B cell (primary cell): ENCODE measurements at regions not wholly inside any gene's neighbourhood (a gene's known extent, or its start where the extent isn't known, plus 50 kb on each side); places are given as distances from the start of the nearest gene placed in this dataset.

Experiments used
- ATAC-seq: fragments of 200-7000 bp; cut with Tn5 transposase; one replicate; pipeline ENCODE4 v1.10.0; 2021; ENCODE audit warnings: low read depth, mild to moderate bottlenecking, moderate number of reproducible peaks, moderate library complexity
- CTCF ChIA-PET: fragments of 350-600 bp; sonication (Branson Sonifier 250); formaldehyde crosslinking; loops from one replicate; lab custom pipeline; 2021; ENCODE audit warnings: antibody characterized with exemption, inconsistent platforms; lab: Charles Lee
- POLR2A ChIA-PET: fragments of 350-600 bp; sonication (Branson Sonifier 250); formaldehyde crosslinking; loops from one replicate; lab custom pipeline; 2021; ENCODE audit warnings: antibody characterized with exemption; lab: Charles Lee
- DNase-seq: peaks from one replicate; pipeline ENCODE4 v3.0.0; 2013
- H2AFZ ChIP-seq: 2 replicates; pipeline ENCODE4 v1.6.1; 2012; ENCODE audit warnings: mild to moderate bottlenecking, low read depth, low read length; ENCODE audit not compliant: insufficient read depth, poor library complexity, severe bottlenecking
- H3K27ac ChIP-seq, 2 donors: 1 replicate in 1 of 2; 2 replicates in 1 of 2; pipeline ENCODE4 v1.5.1; 2012 to 2013; ENCODE audit warnings: low read length in 2 of 2, mild to moderate bottlenecking in 2 of 2, moderate library complexity in 1 of 2
- H3K27me3 ChIP-seq, 4 experiments: fragments of 200-600 bp in 1 of 4; sonication (generic) in 1 of 4; replicated peaks in 1 of 4; 1 replicate in 2 of 4; 2 replicates in 2 of 4; pipeline versions ENCODE4 v1.6.1 to v1.7.0; 2013 to 2016; ENCODE audit warnings: low read length in 3 of 4, mild to moderate bottlenecking in 2 of 4, mixed read lengths in 1 of 4, moderate library complexity in 1 of 4; ENCODE audit not compliant: insufficient read depth in 4 of 4, control insufficient read depth in 3 of 4; ENCODE audit errors: control extremely low read depth in 1 of 4
- H3K36me3 ChIP-seq, 2 experiments: replicated peaks in 1 of 2; 1 replicate in 1 of 2; 2 replicates in 1 of 2; pipeline versions ENCODE4 v1.6.1 to v1.7.1; 2013; ENCODE audit warnings: low read length in 1 of 2; ENCODE audit not compliant: insufficient read depth in 2 of 2, control insufficient read depth in 1 of 2; ENCODE audit errors: control extremely low read depth in 1 of 2, extremely low read depth in 1 of 2
- H3K4me1 ChIP-seq, 2 donors: fragments of 200-600 bp in 1 of 2; sonication (generic) in 1 of 2; 1 replicate in 1 of 2; 2 replicates in 1 of 2; pipeline versions ENCODE4 v1.5.1 to v1.6.1; 2013 to 2017; ENCODE audit warnings: low read length in 2 of 2; ENCODE audit not compliant: control insufficient read depth in 2 of 2, insufficient read depth in 2 of 2
- H3K4me2 ChIP-seq: replicated peaks from 2 replicates; pipeline ENCODE3; 2012; ENCODE audit warnings: mild to moderate bottlenecking, low read depth, low read length; ENCODE audit not compliant: poor library complexity, severe bottlenecking
- H3K4me3 ChIP-seq, 5 experiments: fragments of 200-600 bp in 1 of 5; sonication (generic) in 1 of 5; 1 replicate in 3 of 5; 2 replicates in 2 of 5; pipeline versions ENCODE4 v1.5.1 to v1.7.0; 2011 to 2016; ENCODE audit warnings: low read length in 4 of 5, mild to moderate bottlenecking in 4 of 5, low read depth in 2 of 5, control low read depth in 1 of 5, moderate library complexity in 1 of 5; ENCODE audit not compliant: insufficient read depth in 1 of 5; ENCODE audit errors: control extremely low read depth in 1 of 5, extremely low read depth in 1 of 5
- H3K79me2 ChIP-seq: fragments of 200-600 bp; sonication (generic); one replicate; pipeline ENCODE4 v1.6.0; 2016; ENCODE audit warnings: low read length; ENCODE audit not compliant: control insufficient read depth, insufficient read depth
- H3K9ac ChIP-seq: fragments of 200-600 bp; sonication (generic); 2 replicates; pipeline ENCODE4 v1.6.1; 2017; ENCODE audit warnings: mild to moderate bottlenecking, low read length, moderate library complexity
- H3K9me3 ChIP-seq, 3 donors: one replicate each; pipeline versions ENCODE4 v1.6.1 to v1.7.1; 2013; ENCODE audit warnings: low read length in 2 of 3; ENCODE audit not compliant: control insufficient read depth in 2 of 3, insufficient read depth in 1 of 3; ENCODE audit errors: control extremely low read depth in 1 of 3
- H4K20me1 ChIP-seq: 2 replicates; pipeline ENCODE4 v1.6.0; 2012; ENCODE audit warnings: mild to moderate bottlenecking, low read length; ENCODE audit not compliant: insufficient read depth, control insufficient read depth, poor library complexity, severe bottlenecking
- H3K27ac Mint-ChIP-seq: one replicate; pipeline ENCODE4 v1.8.0; 2021; ENCODE audit warnings: mixed read lengths
- H3K27me3 Mint-ChIP-seq: one replicate; pipeline ENCODE4 v1.8.0; 2021; ENCODE audit warnings: mixed read lengths
- H3K4me1 Mint-ChIP-seq: one replicate; pipeline ENCODE4 v1.8.0; 2021; ENCODE audit warnings: mixed read lengths
- H3K4me3 Mint-ChIP-seq: one replicate; pipeline ENCODE4 v1.8.0; 2021; ENCODE audit warnings: mixed read lengths
- H3K9me3 Mint-ChIP-seq: one replicate; pipeline ENCODE4 v1.8.0; 2022; ENCODE audit warnings: mixed read lengths; ENCODE audit not compliant: insufficient read depth
- EZH2 ChIP-seq: IDR thresholded peaks from 2 replicates; pipeline ENCODE4 v1.6.1; 2012; ENCODE audit warnings: borderline replicate concordance, low read depth, mild to moderate bottlenecking, moderate library complexity, low read length; ENCODE audit not compliant: insufficient read depth, poor library complexity, severe bottlenecking
- WGBS: methylation state at CpG from one replicate; pipeline ENCODE4 v1.1.5; 2013; ENCODE audit warnings: missing lambda C conversion rate; ENCODE audit not compliant: insufficient coverage; 5-methylcytosine and 5-hydroxymethylcytosine counted together
- intact Hi-C: fragments of 100-400 bp; cut with micrococcal nuclease; formaldehyde crosslinking; loops from one replicate; pipeline ENCODE4 v1.10.0; 2022
- TF ChIP-seq, protein P1 (sequence below): fragments of 200-600 bp; IDR thresholded peaks from one replicate; pipeline ENCODE4 v1.8.0; 2022; ENCODE audit warnings: antibody characterized with exemption, mild to moderate bottlenecking

DNA sequence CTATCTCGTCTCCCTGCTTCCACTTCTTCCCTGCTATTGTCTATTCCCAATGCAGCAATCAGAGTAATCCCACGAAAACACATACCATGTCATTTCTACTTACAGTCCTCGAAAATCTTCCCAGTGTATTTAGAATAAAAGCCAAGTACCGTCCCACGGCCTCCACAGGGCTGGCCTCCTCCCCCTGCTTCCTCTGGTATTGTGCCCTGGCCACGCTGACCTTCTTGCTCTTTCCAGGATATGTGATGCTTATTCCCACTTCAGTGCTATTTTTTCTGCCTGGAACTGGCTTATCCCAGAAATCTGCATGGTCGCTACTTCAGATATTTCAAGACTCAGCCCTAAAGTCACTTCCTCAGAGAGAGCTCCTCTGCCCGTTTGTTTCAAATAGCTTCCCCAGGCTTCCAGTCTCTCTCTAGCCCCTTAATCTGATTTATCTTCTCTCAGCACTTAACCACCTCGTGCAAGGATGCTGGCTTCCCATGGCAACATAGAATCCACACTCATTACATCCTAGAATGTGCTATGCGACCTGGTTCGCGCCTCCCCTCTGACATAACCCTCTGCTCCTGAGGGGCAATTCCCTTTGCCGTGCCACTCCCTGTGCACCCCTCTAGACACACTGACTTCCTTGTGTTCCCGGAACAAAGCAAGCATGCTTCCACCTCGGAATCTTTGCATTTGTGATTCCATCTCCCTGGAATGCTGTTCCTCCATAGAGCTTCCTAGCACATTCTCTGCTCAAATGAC lies 365.9 kb downstream of the ZSWIM6 start:
- no peak for TF ChIP-seq EZH2
- TF ChIP-seq, protein P1, sequence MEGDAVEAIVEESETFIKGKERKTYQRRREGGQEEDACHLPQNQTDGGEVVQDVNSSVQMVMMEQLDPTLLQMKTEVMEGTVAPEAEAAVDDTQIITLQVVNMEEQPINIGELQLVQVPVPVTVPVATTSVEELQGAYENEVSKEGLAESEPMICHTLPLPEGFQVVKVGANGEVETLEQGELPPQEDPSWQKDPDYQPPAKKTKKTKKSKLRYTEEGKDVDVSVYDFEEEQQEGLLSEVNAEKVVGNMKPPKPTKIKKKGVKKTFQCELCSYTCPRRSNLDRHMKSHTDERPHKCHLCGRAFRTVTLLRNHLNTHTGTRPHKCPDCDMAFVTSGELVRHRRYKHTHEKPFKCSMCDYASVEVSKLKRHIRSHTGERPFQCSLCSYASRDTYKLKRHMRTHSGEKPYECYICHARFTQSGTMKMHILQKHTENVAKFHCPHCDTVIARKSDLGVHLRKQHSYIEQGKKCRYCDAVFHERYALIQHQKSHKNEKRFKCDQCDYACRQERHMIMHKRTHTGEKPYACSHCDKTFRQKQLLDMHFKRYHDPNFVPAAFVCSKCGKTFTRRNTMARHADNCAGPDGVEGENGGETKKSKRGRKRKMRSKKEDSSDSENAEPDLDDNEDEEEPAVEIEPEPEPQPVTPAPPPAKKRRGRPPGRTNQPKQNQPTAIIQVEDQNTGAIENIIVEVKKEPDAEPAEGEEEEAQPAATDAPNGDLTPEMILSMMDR = no peak
- H3K4me1 ChIP-seq = no peaks in the 10 kb centered on the region
- WGBS = 93% methylated on average over 15 of the region's 15 CpGs
- H3K79me2 ChIP-seq = no peaks in the 10 kb centered on the region
- ATAC-seq (no peak), DNase-seq (no peak)
- H3K9me3 ChIP-seq = peaks cover 0 to under 1% (median 0%) of the 10 kb centered on the region in 3 donors
- H3K36me3 ChIP-seq = no peaks in the 10 kb centered on the region
- H2AFZ ChIP-seq = no peak overlapping the region
- H3K4me1 Mint-ChIP-seq = no peaks in the 10 kb centered on the region
- H4K20me1 ChIP-seq = no peaks in the 10 kb centered on the region
- ChIA-PET POLR2A (no interaction called here), CTCF (no interaction called here)
- no peaks in the 10 kb centered on the region for H3K27me3 ChIP-seq
- H3K27me3 Mint-ChIP-seq = no peaks in the 10 kb centered on the region
- no peaks in the 10 kb centered on the region for H3K9me3 Mint-ChIP-seq
- no peak overlapping the region for H3K4me3 Mint-ChIP-seq
- no peak overlapping the region for H3K27ac Mint-ChIP-seq
- intact Hi-C loops = no loop called here
- H3K4me2 ChIP-seq = no peak overlapping the region
- H3K4me3 ChIP-seq = no peak overlapping the region
- H3K27ac ChIP-seq = no peak overlapping the region
- H3K9ac ChIP-seq = no peak overlapping the region

DNA sequence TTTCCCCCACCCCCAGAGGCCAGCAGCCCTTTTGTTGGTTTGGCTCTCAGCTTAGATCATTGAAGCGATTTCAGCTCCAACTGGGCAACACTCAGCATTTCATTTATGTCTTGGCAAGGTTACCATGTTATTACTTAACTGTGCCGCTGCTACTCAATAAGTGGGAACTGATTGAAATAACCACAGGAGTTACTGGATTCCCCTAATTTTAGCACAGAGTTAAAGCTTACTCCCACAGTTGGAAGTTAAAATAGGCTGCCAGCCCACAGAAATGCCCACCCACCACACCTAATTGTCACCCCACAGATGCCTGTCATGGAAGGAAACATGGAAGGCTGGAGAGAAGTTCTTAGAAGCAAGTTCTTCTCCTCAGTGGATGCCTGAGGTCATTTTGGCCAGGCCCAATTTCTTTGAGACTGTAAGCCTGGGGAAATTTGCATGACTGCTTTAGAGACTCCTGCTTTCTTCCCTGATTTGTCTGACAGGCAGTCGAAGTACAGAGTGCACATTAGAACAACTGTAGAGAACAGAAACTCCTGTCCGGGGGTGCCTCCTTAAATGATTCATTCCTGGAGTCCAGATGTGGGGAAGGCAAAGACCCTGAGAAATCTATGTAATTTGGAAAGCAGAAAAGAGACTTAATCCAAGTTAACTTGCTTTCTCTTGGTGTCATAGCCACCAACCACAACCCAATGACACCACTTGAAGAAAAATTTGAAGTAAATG lies 370.0 kb downstream of the ZSWIM6 start:
- H3K9me3 ChIP-seq = no peaks in the 10 kb centered on the region
- H3K27ac ChIP-seq = no peak overlapping the region
- TF ChIP-seq, protein P1 = no peak
- TF ChIP-seq EZH2 = no peak
- no peaks in the 10 kb centered on the region for H4K20me1 ChIP-seq
- no peak overlapping the region for H3K4me3 ChIP-seq
- H3K4me2 ChIP-seq = no peak overlapping the region
- Mint-ChIP-seq H3K4me3 (no peak overlapping the region), H3K27me3 (no peaks in the 10 kb centered on the region), H3K4me1 (peaks cover 4% of the 10 kb centered on the region), H3K9me3 (no peaks in the 10 kb centered on the region), H3K27ac (no peak overlapping the region)
- POLR2A ChIA-PET = no interaction called here
- 62% methylated on average over 2 of the region's 4 CpGs for WGBS
- no peaks in the 10 kb centered on the region for H3K36me3 ChIP-seq
- H2AFZ ChIP-seq = no peak overlapping the region
- no peak overlapping the region for H3K9ac ChIP-seq
- CTCF ChIA-PET = no interaction called here
- H3K27me3 ChIP-seq = no peaks in the 10 kb centered on the region
- ATAC-seq = no peak
- H3K79me2 ChIP-seq = no peaks in the 10 kb centered on the region
- no peaks in the 10 kb centered on the region for H3K4me1 ChIP-seq
- no peak for DNase-seq
- intact Hi-C loops = no loop called here
